ENCODE measurements at regions not wholly inside any gene's neighbourhood (a gene's known extent, or its start where the extent isn't known, plus 50 kb on each side); places are given as distances from the start of the nearest gene placed in this dataset.

DNA sequence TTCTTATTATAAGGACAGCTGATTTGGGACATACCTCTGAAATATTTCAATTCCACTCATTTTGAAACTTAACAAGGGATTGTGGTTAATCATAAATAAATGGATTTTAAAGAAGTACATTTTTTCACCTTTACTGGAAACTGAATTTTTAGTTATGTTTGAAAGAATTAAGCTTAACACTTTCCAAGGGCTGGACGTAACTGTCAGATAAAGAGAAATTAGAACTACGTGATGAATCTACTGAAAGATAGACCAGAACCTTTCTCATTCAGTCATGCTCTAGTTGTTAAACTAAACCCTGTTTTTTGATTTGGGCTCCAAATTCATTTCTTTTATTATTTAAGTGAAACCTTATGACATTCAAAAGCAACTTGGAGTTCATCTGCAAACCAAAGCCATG lies 1892.1 kb upstream of the SEL1L start:
- Histone ChIP-seq H3K9me3 (no peaks in the 10 kb centered on the region), H3K4me1 (ENCODE audit: control insufficient read depth in 1 of 2, insufficient read depth in 1 of 2, low read depth in 1 of 2, low read length in 1 of 2) (no peaks in the 10 kb centered on the region), H3K27me3 (no peaks in the 10 kb centered on the region), H3K27ac (no peak overlapping the region), H3K4me3 (ENCODE audit: low read depth in 1 of 2, low read length in 1 of 2) (no peak overlapping the region), H3K36me3 (no peaks in the 10 kb centered on the region)
- TF ChIP-seq, protein P1, sequence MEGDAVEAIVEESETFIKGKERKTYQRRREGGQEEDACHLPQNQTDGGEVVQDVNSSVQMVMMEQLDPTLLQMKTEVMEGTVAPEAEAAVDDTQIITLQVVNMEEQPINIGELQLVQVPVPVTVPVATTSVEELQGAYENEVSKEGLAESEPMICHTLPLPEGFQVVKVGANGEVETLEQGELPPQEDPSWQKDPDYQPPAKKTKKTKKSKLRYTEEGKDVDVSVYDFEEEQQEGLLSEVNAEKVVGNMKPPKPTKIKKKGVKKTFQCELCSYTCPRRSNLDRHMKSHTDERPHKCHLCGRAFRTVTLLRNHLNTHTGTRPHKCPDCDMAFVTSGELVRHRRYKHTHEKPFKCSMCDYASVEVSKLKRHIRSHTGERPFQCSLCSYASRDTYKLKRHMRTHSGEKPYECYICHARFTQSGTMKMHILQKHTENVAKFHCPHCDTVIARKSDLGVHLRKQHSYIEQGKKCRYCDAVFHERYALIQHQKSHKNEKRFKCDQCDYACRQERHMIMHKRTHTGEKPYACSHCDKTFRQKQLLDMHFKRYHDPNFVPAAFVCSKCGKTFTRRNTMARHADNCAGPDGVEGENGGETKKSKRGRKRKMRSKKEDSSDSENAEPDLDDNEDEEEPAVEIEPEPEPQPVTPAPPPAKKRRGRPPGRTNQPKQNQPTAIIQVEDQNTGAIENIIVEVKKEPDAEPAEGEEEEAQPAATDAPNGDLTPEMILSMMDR (IDR thresholded peaks at IDR 0.05) = no peak

GRCh38 chr14:83433618-83434017 lies 1900.0 kb upstream of the SEL1L start:
- Histone ChIP-seq H3K4me3 (ENCODE audit: low read depth in 1 of 2, low read length in 1 of 2) (no peak overlapping the region), H3K4me1 (ENCODE audit: control insufficient read depth in 1 of 2, insufficient read depth in 1 of 2, low read depth in 1 of 2, low read length in 1 of 2) (no peaks in the 10 kb centered on the region), H3K36me3 (no peaks in the 10 kb centered on the region), H3K27me3 (no peaks in the 10 kb centered on the region), H3K9me3 (no peaks in the 10 kb centered on the region), H3K27ac (no peak overlapping the region)
- TF ChIP-seq, protein P1 (IDR thresholded peaks at IDR 0.05) = no peak

- H3K4me3 ChIP-seq (ENCODE audit: low read depth in 1 of 2, low read length in 1 of 2) = no peak overlapping the region
- no peaks in the 10 kb centered on the region for H3K9me3 ChIP-seq
- TF ChIP-seq, protein P1 (IDR thresholded peaks at IDR 0.05) = no peak
- no peaks in the 10 kb centered on the region for H3K36me3 ChIP-seq
- H3K27me3 ChIP-seq = no peaks in the 10 kb centered on the region
- H3K27ac ChIP-seq = no peak overlapping the region
- H3K4me1 ChIP-seq (ENCODE audit: control insufficient read depth in 1 of 2, insufficient read depth in 1 of 2, low read depth in 1 of 2, low read length in 1 of 2) = no peaks in the 10 kb centered on the region
Observed at GRCh38 chr14:83441801-83442200, 1908.1 kb upstream of the SEL1L start.

DNA sequence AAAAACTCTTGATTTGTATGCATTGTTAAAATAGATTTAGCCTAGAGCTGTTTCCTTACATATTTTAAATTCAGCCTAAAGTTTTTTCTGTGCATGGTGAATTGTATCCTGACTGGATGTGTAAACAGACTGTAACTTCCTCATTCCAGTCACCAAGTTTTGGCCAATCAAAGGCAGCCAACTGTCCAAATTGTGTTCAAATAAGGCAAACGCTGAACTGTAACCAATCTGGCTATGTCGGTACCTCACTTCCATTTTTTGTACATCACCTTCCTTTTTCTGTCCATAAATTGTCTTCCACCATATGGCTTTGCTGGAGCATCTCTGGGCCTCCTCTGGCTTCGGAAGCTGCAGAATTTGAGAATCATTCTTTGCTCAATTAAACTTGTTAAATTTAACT lies 1921.9 kb upstream of the SEL1L start:
- Histone ChIP-seq H3K27me3 (no peaks in the 10 kb centered on the region), H3K4me3 (ENCODE audit: low read depth in 1 of 2, low read length in 1 of 2) (no peak overlapping the region), H3K9me3 (no peaks in the 10 kb centered on the region), H3K4me1 (ENCODE audit: control insufficient read depth in 1 of 2, insufficient read depth in 1 of 2, low read depth in 1 of 2, low read length in 1 of 2) (no peaks in the 10 kb centered on the region), H3K36me3 (no peaks in the 10 kb centered on the region), H3K27ac (no peak overlapping the region)
- TF ChIP-seq, protein P1 (IDR thresholded peaks at IDR 0.05) = no peak

DNA sequence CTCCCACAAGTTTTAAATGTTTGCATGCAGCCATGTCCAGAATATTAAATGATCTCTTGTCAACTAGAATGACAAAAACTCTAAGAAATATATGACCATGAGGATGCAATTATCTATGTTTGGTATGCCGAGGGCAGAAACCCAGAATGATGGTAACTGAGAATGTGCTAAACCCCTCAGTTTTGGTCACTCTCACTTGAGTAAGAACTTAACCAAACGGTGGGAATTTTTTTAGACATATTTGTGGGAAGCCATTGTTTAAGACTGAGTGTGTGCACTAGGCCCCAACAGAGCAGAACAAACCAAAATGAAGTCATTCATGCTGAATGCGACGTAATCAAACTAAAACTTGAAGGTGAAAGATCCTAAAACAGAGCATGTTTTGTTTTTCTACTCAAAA lies 1927.9 kb upstream of the SEL1L start:
- no peaks in the 10 kb centered on the region for H3K4me1 ChIP-seq (ENCODE audit: control insufficient read depth in 1 of 2, insufficient read depth in 1 of 2, low read depth in 1 of 2, low read length in 1 of 2)
- H3K27ac ChIP-seq = no peak overlapping the region
- no peaks in the 10 kb centered on the region for H3K9me3 ChIP-seq
- H3K36me3 ChIP-seq = no peaks in the 10 kb centered on the region
- no peak overlapping the region for H3K4me3 ChIP-seq (ENCODE audit: low read depth in 1 of 2, low read length in 1 of 2)
- no peaks in the 10 kb centered on the region for H3K27me3 ChIP-seq
- TF ChIP-seq, protein P1 (IDR thresholded peaks at IDR 0.05) = no peak

DNA sequence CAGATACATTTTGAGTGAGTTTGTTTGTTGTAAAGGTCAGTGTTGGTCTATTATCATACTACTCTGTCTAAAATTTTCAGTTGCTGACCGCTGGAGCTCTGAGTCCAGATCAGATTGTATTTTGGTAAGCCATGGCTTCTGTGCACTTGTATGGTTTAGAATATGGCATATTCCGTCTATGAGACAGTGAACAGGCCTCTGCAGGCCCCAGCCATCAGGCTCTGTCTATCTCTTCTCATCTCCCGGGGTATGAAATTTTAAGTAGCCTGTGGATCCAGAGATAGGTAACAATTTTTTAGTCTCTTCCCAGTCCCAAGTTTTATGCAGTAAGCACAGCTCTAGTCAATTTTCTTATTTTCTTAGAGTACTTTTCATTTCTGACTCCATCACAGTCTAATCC lies 1929.1 kb upstream of the SEL1L start:
- Histone ChIP-seq H3K27me3 (no peaks in the 10 kb centered on the region), H3K9me3 (no peaks in the 10 kb centered on the region), H3K4me1 (ENCODE audit: control insufficient read depth in 1 of 2, insufficient read depth in 1 of 2, low read depth in 1 of 2, low read length in 1 of 2) (peaks cover 6 to 8% of the 10 kb centered on the region in 2 experiments), H3K4me3 (ENCODE audit: low read depth in 1 of 2, low read length in 1 of 2) (no peak overlapping the region), H3K36me3 (no peaks in the 10 kb centered on the region), H3K27ac (no peak overlapping the region)
- TF ChIP-seq, protein P1 (IDR thresholded peaks at IDR 0.05) = no peak
